Neural cell (in vitro differentiated cells): ENCODE measurements at regions not wholly inside any gene's neighbourhood (a gene's known extent, or its start where the extent isn't known, plus 50 kb on each side); places are given as distances from the start of the nearest gene placed in this dataset.

ENCODE experiments used
- H2AFZ ChIP-seq: fragments of 200-600, 300-800 bp; sonication (generic), shearing (Covaris generic); 2 replicates; pipeline ENCODE4 v1.6.0; 2014; ENCODE audit warnings: low read depth, mild to moderate bottlenecking, antibody characterized with exemption, low read length, moderate library complexity
- H3F3A ChIP-seq: fragments of 200-600 bp; shearing (Covaris generic); 2 replicates; pipeline ENCODE4 v1.6.1; 2016; ENCODE audit warnings: mild to moderate bottlenecking, moderate library complexity, mixed read lengths, antibody characterized with exemption, low read length; ENCODE audit not compliant: insufficient read depth, poor library complexity, severe bottlenecking
- H3K27ac ChIP-seq: fragments of 200-600, 300-800 bp; sonication (generic), shearing (Covaris generic); 2 replicates; pipeline ENCODE4 v1.5.1; 2014; ENCODE audit warnings: mild to moderate bottlenecking, low read length, moderate library complexity
- H3K27me3 ChIP-seq: fragments of 300-800, 200-600 bp; sonication (generic), shearing (Covaris generic); 2 replicates; pipeline ENCODE4 v1.6.0; 2014; ENCODE audit warnings: mild to moderate bottlenecking, low read depth, low read length, moderate library complexity; ENCODE audit not compliant: insufficient read depth
- H3K36me3 ChIP-seq: fragments of 300-800, 200-600 bp; sonication (generic), shearing (Covaris generic); 2 replicates; pipeline ENCODE4 v1.5.1; 2014; ENCODE audit warnings: mild to moderate bottlenecking, antibody characterized with exemption, low read length, moderate library complexity; ENCODE audit not compliant: insufficient read depth
- H3K4me2 ChIP-seq: fragments of 300-800, 200-600 bp; sonication (generic), shearing (Covaris generic); 2 replicates; pipeline ENCODE4 v1.6.0; 2014; ENCODE audit warnings: mild to moderate bottlenecking, low read length
- H3K4me3 ChIP-seq: fragments of 300-800, 200-600 bp; sonication (generic), shearing (Covaris generic); 2 replicates; pipeline ENCODE4 v1.5.1; 2014; ENCODE audit warnings: mild to moderate bottlenecking, low read length, moderate library complexity
- H3K79me2 ChIP-seq: fragments of 200-600 bp; shearing (Covaris generic); replicated peaks from 2 replicates; pipeline ENCODE4 v1.6.0; 2014; ENCODE audit warnings: mild to moderate bottlenecking, low read length, moderate library complexity; ENCODE audit not compliant: insufficient read depth
- H3K9ac ChIP-seq: fragments of 300-800, 200-600 bp; sonication (generic), shearing (Covaris generic); 2 replicates; pipeline ENCODE4 v1.6.1; 2016; ENCODE audit warnings: mild to moderate bottlenecking, low read length, mixed read lengths
- H3K9me2 ChIP-seq: fragments of 200-600 bp; shearing (Covaris generic); 2 replicates; pipeline ENCODE4 v1.6.1; 2016; ENCODE audit warnings: mild to moderate bottlenecking, low read length, mixed read lengths; ENCODE audit not compliant: insufficient read depth
- H3K9me3 ChIP-seq: fragments of 200-600, 300-800 bp; sonication (generic), shearing (Covaris generic); 2 replicates; pipeline ENCODE4 v1.6.1; 2016; ENCODE audit warnings: mild to moderate bottlenecking, mixed run types, low read length, moderate library complexity, mixed read lengths
- H4K20me1 ChIP-seq: fragments of 200-600 bp; shearing (Covaris generic); 2 replicates; pipeline ENCODE4 v1.6.1; 2016; ENCODE audit warnings: mild to moderate bottlenecking, mixed run types; ENCODE audit not compliant: insufficient read depth
- CTCF ChIP-seq: fragments of 450-650 bp; IDR thresholded peaks from 2 replicates; pipeline ENCODE4 v1.5.1; 2014; ENCODE audit warnings: antibody characterized with exemption, mild to moderate bottlenecking, moderate library complexity; ENCODE audit not compliant: poor library complexity, severe bottlenecking
- EP300 ChIP-seq: fragments of 450-650 bp; conservative IDR thresholded peaks from 2 replicates; pipeline ENCODE4 v1.6.1; 2014; ENCODE audit warnings: antibody characterized with exemption, mild to moderate bottlenecking, moderate library complexity; ENCODE audit not compliant: poor library complexity, severe bottlenecking
- EZH2 ChIP-seq: fragments of 200-600, 300-800 bp; shearing (Covaris generic), sonication (generic); IDR thresholded peaks from 2 replicates; pipeline ENCODE4 v1.6.1; 2014; ENCODE audit warnings: antibody characterized with exemption, low read length, borderline replicate concordance, mild to moderate bottlenecking; ENCODE audit not compliant: insufficient read depth, poor library complexity, severe bottlenecking
- MXI1 ChIP-seq: fragments of 450-650 bp; conservative IDR thresholded peaks from 2 replicates; pipeline ENCODE4 v1.6.1; 2014; ENCODE audit warnings: antibody characterized with exemption, mild to moderate bottlenecking; ENCODE audit not compliant: poor library complexity, severe bottlenecking
- POLR2AphosphoS5 ChIP-seq: IDR thresholded peaks from 2 replicates; pipeline ENCODE4 v1.6.1; 2012
- RAD21 ChIP-seq: fragments of 450-650 bp; conservative IDR thresholded peaks from 2 replicates; pipeline ENCODE4 v1.6.1; 2014; ENCODE audit warnings: antibody characterized with exemption, mild to moderate bottlenecking, moderate library complexity
- SMC3 ChIP-seq: fragments of 450-650 bp; conservative IDR thresholded peaks from 2 replicates; pipeline ENCODE4 v1.6.1; 2014; ENCODE audit warnings: antibody characterized with exemption, mild to moderate bottlenecking, moderate library complexity; ENCODE audit not compliant: poor library complexity
- TAF1 ChIP-seq: IDR thresholded peaks from 2 replicates; pipeline ENCODE4 v1.6.1; 2012; ENCODE audit warnings: low read depth
- TF ChIP-seq, protein P1 (sequence below): IDR thresholded peaks from 2 replicates; pipeline ENCODE4 v1.6.1; 2012; ENCODE audit warnings: borderline replicate concordance

- H3K36me3 ChIP-seq = no peaks in the 10 kb centered on the region
These were observed 112.6 kb upstream of the PPARGC1A start for GRCh38 chr4:24002330-24002966.

DNA sequence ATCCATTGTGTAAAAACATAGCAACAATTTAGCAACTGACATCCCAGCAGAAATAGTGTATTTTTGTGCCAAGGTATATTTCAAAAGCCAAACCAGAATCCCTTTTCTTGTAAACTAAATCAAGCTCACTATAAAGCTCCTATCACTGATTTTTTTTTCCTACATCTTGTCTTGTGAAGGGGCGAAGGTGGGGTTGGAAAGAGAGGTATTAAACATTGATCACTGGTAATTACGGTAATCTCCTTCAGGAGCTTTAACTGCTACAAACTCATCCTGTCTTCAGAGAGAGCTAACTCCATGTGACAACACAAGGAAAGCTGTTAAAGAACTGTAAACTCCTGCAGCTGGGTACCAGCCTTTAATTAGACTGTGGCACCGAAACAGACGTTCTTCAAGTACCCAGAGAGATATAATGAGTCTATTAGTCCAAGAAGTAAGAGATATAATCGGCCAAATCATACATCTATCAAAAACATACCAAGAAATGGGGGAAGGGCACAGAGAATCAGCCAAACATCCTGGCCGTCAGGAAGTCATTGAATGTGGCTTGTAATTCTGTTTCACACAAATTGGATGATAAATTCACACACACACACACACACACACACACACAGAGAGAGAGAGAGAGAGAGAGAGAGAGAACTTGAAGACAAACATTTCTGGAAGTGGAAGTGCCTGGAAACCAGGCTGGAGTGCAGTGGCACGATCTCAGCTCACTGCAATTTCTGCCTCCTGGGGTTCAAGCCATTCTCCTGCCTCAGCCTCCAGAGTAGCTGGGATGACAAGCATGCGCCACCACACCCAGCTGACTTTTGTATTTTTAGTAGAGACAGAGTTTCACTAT lies 111.9 kb upstream of the PPARGC1A start:
- Histone ChIP-seq H3K9ac (no peak overlapping the region), H2AFZ (no peak overlapping the region), H3K79me2 (no peaks in the 10 kb centered on the region), H3F3A (no peaks in the 10 kb centered on the region), H3K36me3 (no peaks in the 10 kb centered on the region), H3K27ac (no peak overlapping the region), H3K4me2 (no peak overlapping the region), H3K9me2 (no peaks in the 10 kb centered on the region), H3K27me3 (no peaks in the 10 kb centered on the region), H3K9me3 (no peaks in the 10 kb centered on the region), H3K4me3 (no peak overlapping the region), H4K20me1 (no peaks in the 10 kb centered on the region)
- TF ChIP-seq TAF1 (no peak), EP300 (no peak), RAD21 (no peak), CTCF (no peak), POLR2AphosphoS5 (no peak), EZH2 (no peak), MXI1 (no peak)

More at GRCh38 chr4:24002330-24002966, 112.6 kb upstream of the PPARGC1A start:
- H3K9me2 ChIP-seq = no peaks in the 10 kb centered on the region
- H3K9ac ChIP-seq = no peak overlapping the region
- H3F3A ChIP-seq = no peaks in the 10 kb centered on the region
- no peak overlapping the region for H3K27ac ChIP-seq
- H3K4me2 ChIP-seq = no peak overlapping the region
- no peaks in the 10 kb centered on the region for H3K9me3 ChIP-seq
- H3K79me2 ChIP-seq = no peaks in the 10 kb centered on the region
- no peak overlapping the region for H2AFZ ChIP-seq
- H3K4me3 ChIP-seq = no peak overlapping the region
- no peaks in the 10 kb centered on the region for H4K20me1 ChIP-seq
- TF ChIP-seq RAD21 = no peak
- TF ChIP-seq, protein P1, sequence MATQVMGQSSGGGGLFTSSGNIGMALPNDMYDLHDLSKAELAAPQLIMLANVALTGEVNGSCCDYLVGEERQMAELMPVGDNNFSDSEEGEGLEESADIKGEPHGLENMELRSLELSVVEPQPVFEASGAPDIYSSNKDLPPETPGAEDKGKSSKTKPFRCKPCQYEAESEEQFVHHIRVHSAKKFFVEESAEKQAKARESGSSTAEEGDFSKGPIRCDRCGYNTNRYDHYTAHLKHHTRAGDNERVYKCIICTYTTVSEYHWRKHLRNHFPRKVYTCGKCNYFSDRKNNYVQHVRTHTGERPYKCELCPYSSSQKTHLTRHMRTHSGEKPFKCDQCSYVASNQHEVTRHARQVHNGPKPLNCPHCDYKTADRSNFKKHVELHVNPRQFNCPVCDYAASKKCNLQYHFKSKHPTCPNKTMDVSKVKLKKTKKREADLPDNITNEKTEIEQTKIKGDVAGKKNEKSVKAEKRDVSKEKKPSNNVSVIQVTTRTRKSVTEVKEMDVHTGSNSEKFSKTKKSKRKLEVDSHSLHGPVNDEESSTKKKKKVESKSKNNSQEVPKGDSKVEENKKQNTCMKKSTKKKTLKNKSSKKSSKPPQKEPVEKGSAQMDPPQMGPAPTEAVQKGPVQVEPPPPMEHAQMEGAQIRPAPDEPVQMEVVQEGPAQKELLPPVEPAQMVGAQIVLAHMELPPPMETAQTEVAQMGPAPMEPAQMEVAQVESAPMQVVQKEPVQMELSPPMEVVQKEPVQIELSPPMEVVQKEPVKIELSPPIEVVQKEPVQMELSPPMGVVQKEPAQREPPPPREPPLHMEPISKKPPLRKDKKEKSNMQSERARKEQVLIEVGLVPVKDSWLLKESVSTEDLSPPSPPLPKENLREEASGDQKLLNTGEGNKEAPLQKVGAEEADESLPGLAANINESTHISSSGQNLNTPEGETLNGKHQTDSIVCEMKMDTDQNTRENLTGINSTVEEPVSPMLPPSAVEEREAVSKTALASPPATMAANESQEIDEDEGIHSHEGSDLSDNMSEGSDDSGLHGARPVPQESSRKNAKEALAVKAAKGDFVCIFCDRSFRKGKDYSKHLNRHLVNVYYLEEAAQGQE = no peak
- no peak for TF ChIP-seq SMC3
- no peak for TF ChIP-seq CTCF
- no peak for TF ChIP-seq EP300
- TF ChIP-seq POLR2AphosphoS5 = no peak
- no peaks in the 10 kb centered on the region for H3K27me3 ChIP-seq
